ENCODE measurements at regions not wholly inside any gene's neighbourhood (a gene's known extent, or its start where the extent isn't known, plus 50 kb on each side); places are given as distances from the start of the nearest gene placed in this dataset.

DNA sequence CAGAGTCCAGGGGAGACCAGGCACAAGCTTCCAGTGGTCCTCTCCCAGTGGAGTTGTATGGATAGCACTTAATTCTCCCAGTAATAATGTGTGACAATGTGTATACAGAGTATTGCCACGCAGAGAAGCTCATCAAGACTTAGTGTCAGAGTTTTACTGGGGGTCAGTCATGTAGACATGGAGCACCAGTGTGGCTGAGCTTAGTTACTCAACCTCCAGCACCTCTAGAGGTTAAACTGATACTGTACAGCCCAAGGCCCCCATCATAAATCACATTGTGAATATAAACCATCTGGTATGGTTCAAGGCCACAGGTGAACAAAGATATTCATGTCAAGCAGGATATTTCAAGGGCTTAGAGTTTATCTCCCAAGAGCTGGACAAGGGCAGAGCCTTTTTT is 378.1 kb upstream of the TMPO start:
- WGBS, 2 donors, result 66 to 67% methylated on average over 1 of the region's 1 CpG
- Histone ChIP-seq H3K4me3 (ENCODE audit: low read depth in 1 of 2, low read length in 2 of 2) (no peak overlapping the region), H3K9me3 (ENCODE audit: control insufficient read depth in 2 of 2, insufficient read depth in 1 of 2, low read depth in 1 of 2, low read length in 1 of 2) (no peaks in the 10 kb centered on the region), H3K27ac (ENCODE audit: low read depth in 2 of 2, low read length in 1 of 2) (no peak overlapping the region), H3K4me1 (ENCODE audit: control insufficient read depth in 2 of 2, insufficient read depth in 2 of 2, low read length in 1 of 2) (no peaks in the 10 kb centered on the region), H3K27me3 (ENCODE audit: control insufficient read depth in 1 of 2, insufficient read depth in 2 of 2, low read length in 2 of 2) (no peaks in the 10 kb centered on the region), H3K36me3 (ENCODE audit: control insufficient read depth in 2 of 2, insufficient read depth in 2 of 2, low read length in 1 of 2) (no peaks in the 10 kb centered on the region)

DNA sequence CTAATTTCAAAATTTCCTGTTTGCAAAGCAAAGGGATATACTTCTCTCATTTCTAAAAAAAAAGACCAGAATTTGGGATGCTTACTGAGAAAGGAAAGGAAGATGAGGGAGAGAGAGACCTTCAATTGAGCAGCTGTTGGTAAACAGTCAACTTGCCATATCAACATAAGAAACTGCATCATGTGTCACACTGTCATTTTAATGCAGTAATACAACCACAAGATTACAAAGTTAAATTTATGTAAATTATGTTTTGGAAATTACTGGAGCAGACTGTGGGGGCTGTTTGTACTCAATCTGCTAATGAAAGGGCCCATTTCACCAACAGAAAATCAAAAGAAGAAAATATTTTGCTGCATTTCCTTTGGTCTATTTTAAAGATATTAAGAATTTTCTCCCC is 370.4 kb upstream of the TMPO start:
- Histone ChIP-seq H3K36me3 (ENCODE audit: control insufficient read depth in 2 of 2, insufficient read depth in 2 of 2, low read length in 1 of 2) (no peaks in the 10 kb centered on the region), H3K4me1 (ENCODE audit: control insufficient read depth in 2 of 2, insufficient read depth in 2 of 2, low read length in 1 of 2) (peaks cover 0 to 3% of the 10 kb centered on the region in 2 donors), H3K27me3 (ENCODE audit: control insufficient read depth in 1 of 2, insufficient read depth in 2 of 2, low read length in 2 of 2) (no peaks in the 10 kb centered on the region), H3K9me3 (ENCODE audit: control insufficient read depth in 2 of 2, insufficient read depth in 1 of 2, low read depth in 1 of 2, low read length in 1 of 2) (no peaks in the 10 kb centered on the region), H3K4me3 (ENCODE audit: low read depth in 1 of 2, low read length in 2 of 2) (no peak overlapping the region), H3K27ac (ENCODE audit: low read depth in 2 of 2, low read length in 1 of 2) (no peak overlapping the region)

DNA sequence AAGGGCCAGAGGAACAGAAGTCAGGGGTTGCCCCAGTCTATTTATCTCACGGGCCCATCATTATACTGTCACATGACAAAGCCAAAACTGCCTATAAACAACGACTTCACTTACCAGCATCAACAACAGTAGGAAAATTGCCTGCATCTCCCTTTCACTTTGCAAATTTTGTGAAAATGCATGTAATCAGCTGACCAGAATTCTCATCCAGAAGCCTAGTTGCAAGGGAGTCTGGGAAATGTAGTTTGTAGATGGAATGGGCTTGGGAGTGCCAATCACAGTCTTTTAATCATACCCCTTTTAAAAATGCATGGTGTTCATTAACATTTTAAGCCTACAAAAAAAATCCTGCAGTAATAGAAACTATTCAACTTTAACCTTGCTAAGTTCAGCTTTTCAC is 369.3 kb upstream of the TMPO start:
- Histone ChIP-seq H3K36me3 (ENCODE audit: control insufficient read depth in 2 of 2, insufficient read depth in 2 of 2, low read length in 1 of 2) (no peaks in the 10 kb centered on the region), H3K4me1 (ENCODE audit: control insufficient read depth in 2 of 2, insufficient read depth in 2 of 2, low read length in 1 of 2) (peaks cover 0 to 3% of the 10 kb centered on the region in 2 donors), H3K27me3 (ENCODE audit: control insufficient read depth in 1 of 2, insufficient read depth in 2 of 2, low read length in 2 of 2) (no peaks in the 10 kb centered on the region), H3K9me3 (ENCODE audit: control insufficient read depth in 2 of 2, insufficient read depth in 1 of 2, low read depth in 1 of 2, low read length in 1 of 2) (no peaks in the 10 kb centered on the region), H3K4me3 (ENCODE audit: low read depth in 1 of 2, low read length in 2 of 2) (no peak overlapping the region), H3K27ac (ENCODE audit: low read depth in 2 of 2, low read length in 1 of 2) (no peak overlapping the region)
- WGBS, 2 donors, result 82 to 84% methylated on average over 2 of the region's 2 CpGs

DNA sequence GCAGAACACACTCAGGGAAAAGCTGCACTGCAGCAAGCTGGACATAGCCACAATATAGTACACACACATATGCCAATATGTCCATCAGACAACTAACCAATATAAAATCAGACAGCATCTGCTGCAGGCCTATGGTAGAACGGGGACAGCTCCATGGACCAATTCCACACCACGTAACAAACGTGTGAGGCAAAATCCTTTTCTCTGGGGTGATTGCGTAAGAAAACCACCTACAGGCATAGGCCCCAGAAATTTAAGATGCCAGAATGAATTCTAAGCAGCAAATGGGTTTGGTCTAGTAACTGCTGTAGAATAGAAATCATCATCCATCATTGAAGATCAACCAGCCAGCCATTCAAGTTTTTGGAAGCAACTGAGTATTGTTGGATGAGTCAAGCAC is 368.9 kb upstream of the TMPO start:
- Histone ChIP-seq H3K36me3 (ENCODE audit: control insufficient read depth in 2 of 2, insufficient read depth in 2 of 2, low read length in 1 of 2) (no peaks in the 10 kb centered on the region), H3K27ac (ENCODE audit: low read depth in 2 of 2, low read length in 1 of 2) (no peak overlapping the region), H3K27me3 (ENCODE audit: control insufficient read depth in 1 of 2, insufficient read depth in 2 of 2, low read length in 2 of 2) (no peaks in the 10 kb centered on the region), H3K9me3 (ENCODE audit: control insufficient read depth in 2 of 2, insufficient read depth in 1 of 2, low read depth in 1 of 2, low read length in 1 of 2) (no peaks in the 10 kb centered on the region), H3K4me3 (ENCODE audit: low read depth in 1 of 2, low read length in 2 of 2) (no peak overlapping the region), H3K4me1 (ENCODE audit: control insufficient read depth in 2 of 2, insufficient read depth in 2 of 2, low read length in 1 of 2) (peaks cover 0 to 3% of the 10 kb centered on the region in 2 donors)
- WGBS, 2 donors, result 71 to 86% methylated on average over 4 of the region's 4 CpGs

DNA sequence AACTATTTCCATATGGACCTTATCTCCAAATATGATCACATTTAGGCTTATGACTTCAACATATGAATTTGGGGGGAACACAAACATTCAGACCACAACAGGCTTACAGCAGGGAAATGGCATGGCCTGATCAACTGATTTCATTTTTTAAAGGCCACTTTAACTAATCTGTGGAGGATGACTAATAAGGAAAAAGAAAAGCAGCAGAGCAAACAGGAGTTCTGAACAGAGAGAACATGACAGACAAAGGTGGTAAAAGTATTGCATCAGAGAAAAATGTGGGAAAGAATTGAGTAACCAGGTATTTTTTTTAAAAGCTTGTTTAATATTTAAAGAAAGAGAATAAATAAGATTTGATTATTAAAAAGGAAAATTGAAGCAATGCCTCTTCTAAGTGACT is 366.1 kb upstream of the TMPO start:
- Histone ChIP-seq H3K27me3 (ENCODE audit: control insufficient read depth in 1 of 2, insufficient read depth in 2 of 2, low read length in 2 of 2) (no peaks in the 10 kb centered on the region), H3K27ac (ENCODE audit: low read depth in 2 of 2, low read length in 1 of 2) (no peak overlapping the region), H3K36me3 (ENCODE audit: control insufficient read depth in 2 of 2, insufficient read depth in 2 of 2, low read length in 1 of 2) (no peaks in the 10 kb centered on the region), H3K9me3 (ENCODE audit: control insufficient read depth in 2 of 2, insufficient read depth in 1 of 2, low read depth in 1 of 2, low read length in 1 of 2) (no peaks in the 10 kb centered on the region), H3K4me1 (ENCODE audit: control insufficient read depth in 2 of 2, insufficient read depth in 2 of 2, low read length in 1 of 2) (peaks cover 0 to 3% of the 10 kb centered on the region in 2 donors), H3K4me3 (ENCODE audit: low read depth in 1 of 2, low read length in 2 of 2) (no peak overlapping the region)

DNA sequence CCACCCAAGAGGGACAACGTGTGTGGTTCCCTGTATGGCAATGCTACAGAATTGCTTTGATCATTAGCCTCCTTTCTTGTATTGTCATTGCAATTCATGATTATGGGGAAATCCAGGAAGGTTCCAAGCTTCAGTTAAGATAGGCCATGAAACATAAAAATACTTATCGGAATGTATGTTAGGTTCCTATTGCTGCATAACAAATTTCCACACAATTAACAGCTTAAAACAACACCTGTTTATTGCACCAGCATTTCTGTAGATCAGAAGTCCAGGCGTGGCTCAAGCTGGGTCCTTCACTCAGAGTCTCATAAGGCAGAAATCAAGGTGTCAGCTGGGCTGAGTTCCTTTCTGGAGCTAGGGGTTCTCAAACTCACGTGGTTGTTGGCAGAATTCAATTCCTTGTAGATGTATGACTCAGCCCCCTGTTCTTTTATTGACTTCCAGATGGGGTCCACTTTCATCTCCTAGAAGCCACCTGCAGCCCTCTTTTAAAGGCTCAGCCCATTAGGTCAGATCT is 365.6 kb upstream of the TMPO start:
- Histone ChIP-seq H3K9me3 (ENCODE audit: control insufficient read depth in 2 of 2, insufficient read depth in 1 of 2, low read depth in 1 of 2, low read length in 1 of 2) (no peaks in the 10 kb centered on the region), H3K4me1 (ENCODE audit: control insufficient read depth in 2 of 2, insufficient read depth in 2 of 2, low read length in 1 of 2) (peaks cover 0 to 3% of the 10 kb centered on the region in 2 donors), H3K36me3 (ENCODE audit: control insufficient read depth in 2 of 2, insufficient read depth in 2 of 2, low read length in 1 of 2) (no peaks in the 10 kb centered on the region), H3K27ac (ENCODE audit: low read depth in 2 of 2, low read length in 1 of 2) (no peak overlapping the region), H3K27me3 (ENCODE audit: control insufficient read depth in 1 of 2, insufficient read depth in 2 of 2, low read length in 2 of 2) (no peaks in the 10 kb centered on the region), H3K4me3 (ENCODE audit: low read depth in 1 of 2, low read length in 2 of 2) (no peak overlapping the region)
- whole genome bisulfite sequencing, 2 donors, result 71 to 77% methylated on average over 4 of the region's 4 CpGs

DNA sequence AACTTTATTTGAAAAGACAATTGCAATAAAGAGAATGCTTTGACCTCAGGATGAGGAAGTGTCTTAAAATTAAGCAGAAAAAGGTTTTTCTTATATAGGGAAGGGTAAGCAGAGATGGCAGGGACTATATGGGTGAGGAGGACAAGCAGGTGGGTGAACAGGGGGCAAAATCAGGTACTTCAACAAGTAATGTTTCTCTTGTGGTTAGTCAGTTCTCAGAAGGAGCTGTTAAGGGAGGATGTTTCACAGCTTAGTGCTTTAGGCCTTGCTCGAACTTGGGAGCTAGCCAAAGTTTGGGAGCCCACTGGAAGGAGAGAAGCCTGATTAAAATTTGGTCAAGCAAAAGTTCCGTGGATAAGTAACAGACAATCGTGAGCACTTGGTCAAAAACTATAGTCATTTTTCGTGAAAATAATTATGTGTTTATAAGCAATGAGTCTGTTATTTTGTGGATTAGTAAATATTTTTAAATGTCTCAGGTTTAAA is 364.2 kb upstream of the TMPO start:
- Histone ChIP-seq H3K9me3 (ENCODE audit: control insufficient read depth in 2 of 2, insufficient read depth in 1 of 2, low read depth in 1 of 2, low read length in 1 of 2) (no peaks in the 10 kb centered on the region), H3K36me3 (ENCODE audit: control insufficient read depth in 2 of 2, insufficient read depth in 2 of 2, low read length in 1 of 2) (no peaks in the 10 kb centered on the region), H3K27ac (ENCODE audit: low read depth in 2 of 2, low read length in 1 of 2) (no peak overlapping the region), H3K4me3 (ENCODE audit: low read depth in 1 of 2, low read length in 2 of 2) (no peak overlapping the region), H3K27me3 (ENCODE audit: control insufficient read depth in 1 of 2, insufficient read depth in 2 of 2, low read length in 2 of 2) (no peaks in the 10 kb centered on the region), H3K4me1 (ENCODE audit: control insufficient read depth in 2 of 2, insufficient read depth in 2 of 2, low read length in 1 of 2) (peaks cover 0 to 3% of the 10 kb centered on the region in 2 donors)
- 70 to 79% methylated on average over 4 of the region's 4 CpGs for WGBS, 2 donors

DNA sequence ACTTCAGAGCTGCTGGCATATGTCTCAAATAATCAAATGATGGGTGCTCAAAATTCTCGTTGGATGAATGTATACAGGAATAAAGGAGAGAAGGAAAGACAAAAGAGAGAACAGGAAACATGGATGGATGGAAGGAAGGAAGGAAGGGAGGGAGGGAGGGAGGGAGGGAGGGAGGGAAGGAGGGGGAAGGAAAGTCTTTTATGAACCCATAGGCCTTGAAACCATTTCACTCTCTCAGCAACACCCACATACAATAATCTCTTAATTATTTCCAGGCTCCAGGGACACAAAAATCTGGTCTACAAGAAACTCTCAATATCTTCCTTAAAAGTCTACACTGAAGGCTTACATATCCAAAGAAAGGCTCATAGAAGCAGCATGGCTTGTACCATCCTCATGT is 363.4 kb upstream of the TMPO start:
- no peaks in the 10 kb centered on the region for H3K36me3 ChIP-seq (ENCODE audit: control insufficient read depth in 2 of 2, insufficient read depth in 2 of 2, low read length in 1 of 2)
- no peaks in the 10 kb centered on the region for H3K4me1 ChIP-seq (ENCODE audit: control insufficient read depth in 2 of 2, insufficient read depth in 2 of 2, low read length in 1 of 2)
- H3K27ac ChIP-seq (ENCODE audit: low read depth in 2 of 2, low read length in 1 of 2), result no peak overlapping the region
- no peak overlapping the region for H3K4me3 ChIP-seq (ENCODE audit: low read depth in 1 of 2, low read length in 2 of 2)
- no peaks in the 10 kb centered on the region for H3K9me3 ChIP-seq (ENCODE audit: control insufficient read depth in 2 of 2, insufficient read depth in 1 of 2, low read depth in 1 of 2, low read length in 1 of 2)
- no peaks in the 10 kb centered on the region for H3K27me3 ChIP-seq (ENCODE audit: control insufficient read depth in 1 of 2, insufficient read depth in 2 of 2, low read length in 2 of 2)
- 64 to 67% methylated on average over 1 of the region's 1 CpG for WGBS, 2 donors

DNA sequence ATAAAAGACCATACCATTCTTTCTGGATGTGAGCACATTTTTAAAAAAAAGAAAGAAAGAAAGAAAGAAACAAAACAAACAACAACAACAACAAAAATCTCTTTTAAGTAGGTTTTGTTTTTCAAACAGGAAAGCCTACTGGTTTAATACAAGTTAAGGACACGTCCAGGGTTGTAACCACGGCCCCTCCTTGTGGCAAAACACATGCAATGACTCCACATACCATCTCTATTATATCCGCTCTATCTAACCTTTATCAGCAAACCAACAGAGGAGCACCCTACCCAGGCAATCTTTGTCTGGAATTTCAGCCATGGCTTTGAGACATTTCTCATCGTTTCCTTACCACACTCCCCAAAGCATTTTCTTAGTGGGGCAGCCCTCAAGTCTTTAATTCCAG is 360.5 kb upstream of the TMPO start:
- Histone ChIP-seq H3K27me3 (ENCODE audit: control insufficient read depth in 1 of 2, insufficient read depth in 2 of 2, low read length in 2 of 2) (no peaks in the 10 kb centered on the region), H3K27ac (ENCODE audit: low read depth in 2 of 2, low read length in 1 of 2) (no peak overlapping the region), H3K4me3 (ENCODE audit: low read depth in 1 of 2, low read length in 2 of 2) (no peak overlapping the region), H3K9me3 (ENCODE audit: control insufficient read depth in 2 of 2, insufficient read depth in 1 of 2, low read depth in 1 of 2, low read length in 1 of 2) (no peaks in the 10 kb centered on the region), H3K36me3 (ENCODE audit: control insufficient read depth in 2 of 2, insufficient read depth in 2 of 2, low read length in 1 of 2) (no peaks in the 10 kb centered on the region), H3K4me1 (ENCODE audit: control insufficient read depth in 2 of 2, insufficient read depth in 2 of 2, low read length in 1 of 2) (no peaks in the 10 kb centered on the region)
- 21% methylated on average over 4 of the region's 4 CpGs for WGBS, 2 donors

DNA sequence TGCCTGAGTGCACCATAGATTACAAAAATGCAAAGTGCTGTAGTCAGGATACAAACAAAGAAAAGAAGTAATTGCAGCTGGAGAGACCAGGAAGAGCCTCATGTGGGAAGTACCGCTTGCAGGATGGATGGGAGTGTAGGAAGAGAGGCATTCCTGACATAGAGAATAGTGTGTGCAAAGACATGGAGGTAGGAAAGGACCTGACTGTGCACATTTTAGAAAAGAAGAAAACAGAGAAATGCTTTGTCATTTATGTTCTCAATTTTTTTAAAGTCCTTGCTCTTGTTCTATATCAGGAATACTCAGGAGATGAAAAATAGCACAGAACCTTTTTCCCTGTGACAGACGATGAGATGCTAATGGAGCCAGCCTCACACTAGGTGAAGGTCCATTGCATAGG is 358.7 kb upstream of the TMPO start:
- Histone ChIP-seq H3K9me3 (ENCODE audit: control insufficient read depth in 2 of 2, insufficient read depth in 1 of 2, low read depth in 1 of 2, low read length in 1 of 2) (no peaks in the 10 kb centered on the region), H3K4me3 (ENCODE audit: low read depth in 1 of 2, low read length in 2 of 2) (no peak overlapping the region), H3K27ac (ENCODE audit: low read depth in 2 of 2, low read length in 1 of 2) (no peak overlapping the region), H3K27me3 (ENCODE audit: control insufficient read depth in 1 of 2, insufficient read depth in 2 of 2, low read length in 2 of 2) (no peaks in the 10 kb centered on the region), H3K4me1 (ENCODE audit: control insufficient read depth in 2 of 2, insufficient read depth in 2 of 2, low read length in 1 of 2) (no peaks in the 10 kb centered on the region), H3K36me3 (ENCODE audit: control insufficient read depth in 2 of 2, insufficient read depth in 2 of 2, low read length in 1 of 2) (no peaks in the 10 kb centered on the region)
- WGBS, 2 donors, result 88 to 92% methylated on average over 2 of the region's 2 CpGs

Data from esophagus (tissue), 2 donors.